IMR-90 (cell line): ENCODE measurements at regions not wholly inside any gene's neighbourhood (a gene's known extent, or its start where the extent isn't known, plus 50 kb on each side); places are given as distances from the start of the nearest gene placed in this dataset.

Experiments
- ATAC-seq: fragments of 200-7000 bp; cut with Tn5 transposase; 2 replicates; pipeline ENCODE4 v1.9.1; 2020; ENCODE audit warnings: low read depth, mild to moderate bottlenecking, moderate library complexity
- BruUV-seq: library from RNA; stranded (reverse); fragments of 400-500 nt; replicated peaks from 2 replicates; lab custom pipeline; 2021; lab: Mats Ljungman, UMichigan
- CTCF ChIA-PET: fragments of 300-600 bp; formaldehyde crosslinking; extraction: SDS; loops from one replicate; lab custom pipeline; 2021; ENCODE audit warnings: antibody characterized with exemption; lab: Yijun Ruan, JAX
- POLR2A ChIA-PET: fragments of 300-600 bp; sonication (Branson Sonifier 250); formaldehyde crosslinking; loops from one replicate; lab custom pipeline; 2022; ENCODE audit warnings: antibody characterized with exemption; ENCODE audit not compliant: unreplicated experiment; lab: Charles Lee
- DNase-seq: peaks from one replicate; pipeline ENCODE4 v3.0.0; 2013
- H2AFZ ChIP-seq: replicated peaks from 2 replicates; pipeline ENCODE3; 2013; ENCODE audit warnings: low read length, mild to moderate bottlenecking; ENCODE audit not compliant: poor library complexity
- H2AK5ac ChIP-seq: 2 replicates; pipeline ENCODE4 v1.6.1; 2013; ENCODE audit warnings: low read depth, low read length, inconsistent platforms
- H2AK9ac ChIP-seq: replicated peaks from 2 replicates; pipeline ENCODE3; 2013; ENCODE audit warnings: mild to moderate bottlenecking, low read depth, low read length, moderate library complexity; ENCODE audit not compliant: poor library complexity
- H2BK120ac ChIP-seq: 2 replicates; pipeline ENCODE4 v1.6.1; 2013; ENCODE audit warnings: low read depth, low read length, inconsistent platforms
- H2BK15ac ChIP-seq: 3 replicates; pipeline ENCODE4 v1.6.1; 2013; ENCODE audit warnings: low read depth, low read length, inconsistent platforms
- H2BK20ac ChIP-seq: 2 replicates; pipeline ENCODE4 v1.6.1; 2013; ENCODE audit warnings: low read depth, mild to moderate bottlenecking, inconsistent platforms, low read length, moderate library complexity
- H2BK5ac ChIP-seq: 2 replicates; pipeline ENCODE4 v1.6.1; 2013; ENCODE audit warnings: mild to moderate bottlenecking, low read depth, low read length, inconsistent platforms; ENCODE audit not compliant: poor library complexity, severe bottlenecking
- H3K14ac ChIP-seq: replicated peaks from 2 replicates; pipeline ENCODE4 v1.6.1; 2013; ENCODE audit warnings: low read depth, low read length, inconsistent platforms
- H3K18ac ChIP-seq: 2 replicates; pipeline ENCODE4 v1.6.1; 2013; ENCODE audit warnings: low read depth, low read length, control low read depth
- H3K23ac ChIP-seq: 2 replicates; pipeline ENCODE4 v1.6.1; 2013; ENCODE audit warnings: low read depth, low read length, inconsistent platforms
- H3K27ac ChIP-seq: 2 replicates; pipeline ENCODE4 v1.5.1; 2013; ENCODE audit warnings: mild to moderate bottlenecking, control low read depth, low read length; ENCODE audit not compliant: insufficient read depth
- H3K27me3 ChIP-seq: 2 replicates; pipeline ENCODE4 v1.6.1; 2013; ENCODE audit warnings: low read length; ENCODE audit not compliant: control insufficient read depth, insufficient read depth
- H3K36me3 ChIP-seq: 2 replicates; pipeline ENCODE4 v1.6.1; 2013; ENCODE audit warnings: low read length, mixed read lengths; ENCODE audit not compliant: control insufficient read depth, insufficient read depth
- H3K4ac ChIP-seq: 2 replicates; pipeline ENCODE4 v1.6.1; 2013; ENCODE audit warnings: low read depth, low read length, inconsistent platforms
- H3K4me1 ChIP-seq: 2 replicates; pipeline ENCODE4 v1.6.1; 2013; ENCODE audit warnings: low read length, mixed read lengths; ENCODE audit not compliant: control insufficient read depth, insufficient read depth
- H3K4me2 ChIP-seq: 2 replicates; pipeline ENCODE4 v1.6.1; 2013; ENCODE audit warnings: low read depth, mild to moderate bottlenecking, control low read depth, low read length, moderate library complexity
- H3K4me3 ChIP-seq: 2 replicates; pipeline ENCODE4 v1.5.1; 2013; ENCODE audit warnings: low read depth, mild to moderate bottlenecking, control low read depth, low read length, moderate library complexity; ENCODE audit not compliant: insufficient read depth
- H3K56ac ChIP-seq: 2 replicates; pipeline ENCODE4 v1.6.1; 2013; ENCODE audit warnings: low read length, inconsistent platforms; ENCODE audit not compliant: insufficient read depth; ENCODE audit errors: extremely low read depth
- H3K79me1 ChIP-seq, 2 experiments: 2 replicates each; pipeline ENCODE4 v1.6.1; 2013; ENCODE audit warnings: low read length in 2 of 2, inconsistent platforms in 1 of 2, low read depth in 1 of 2
- H3K9ac ChIP-seq: 2 replicates; pipeline ENCODE4 v1.6.1; 2013; ENCODE audit warnings: low read depth, low read length, control low read depth
- H3K9me1 ChIP-seq: 2 replicates; pipeline ENCODE4 v1.6.1; 2013; ENCODE audit warnings: low read length, inconsistent platforms; ENCODE audit not compliant: insufficient read depth
- H3K9me3 ChIP-seq: 2 replicates; pipeline ENCODE4 v1.6.1; 2013; ENCODE audit warnings: low read length; ENCODE audit not compliant: control insufficient read depth, insufficient read depth
- H4K20me1 ChIP-seq: 2 replicates; pipeline ENCODE4 v1.6.1; 2013; ENCODE audit warnings: low read length, inconsistent platforms; ENCODE audit not compliant: insufficient read depth
- H4K5ac ChIP-seq: 2 replicates; pipeline ENCODE4 v1.6.1; 2013; ENCODE audit warnings: mild to moderate bottlenecking, low read depth, low read length, control low read depth
- H4K8ac ChIP-seq, 2 experiments: 2 replicates each; pipeline ENCODE4 v1.6.1; 2013; ENCODE audit warnings: low read depth in 2 of 2, low read length in 2 of 2, control low read depth in 1 of 2, inconsistent platforms in 1 of 2
- H4K91ac ChIP-seq: 2 replicates; pipeline ENCODE4 v1.6.1; 2013; ENCODE audit warnings: low read depth, low read length, inconsistent platforms; ENCODE audit not compliant: insufficient read depth
- BHLHE40 ChIP-seq: fragments of 150-350 bp; IDR thresholded peaks from 2 replicates; pipeline ENCODE4 v1.6.1; 2016; ENCODE audit warnings: mild to moderate bottlenecking, low read depth, low read length
- CEBPB ChIP-seq: IDR thresholded peaks from 2 replicates; pipeline ENCODE4 v1.6.1; 2012; ENCODE audit warnings: low read depth, low read length, improper control_type of control experiment
- CTCF ChIP-seq: conservative IDR thresholded peaks from 2 replicates; pipeline ENCODE4 v1.5.1; 2012; ENCODE audit warnings: mild to moderate bottlenecking, low read depth, low read length, improper control_type of control experiment
- ELK1 ChIP-seq: fragments of 150-350 bp; IDR thresholded peaks from 2 replicates; pipeline ENCODE4 v1.6.1; 2016; ENCODE audit warnings: low read depth, mild to moderate bottlenecking, low read length, moderate library complexity, borderline replicate concordance
- FOS ChIP-seq: fragments of 150-350 bp; IDR thresholded peaks from 2 replicates; pipeline ENCODE4 v1.6.1; 2016; ENCODE audit warnings: low read depth, low read length
- MAFK ChIP-seq: IDR thresholded peaks from 2 replicates; pipeline ENCODE4 v1.6.1; 2012; ENCODE audit warnings: low read depth, low read length, improper control_type of control experiment
- MAZ ChIP-seq: IDR thresholded peaks from 2 replicates; pipeline ENCODE4 v1.6.1; 2012; ENCODE audit warnings: low read depth, mild to moderate bottlenecking, low read length, improper control_type of control experiment, moderate library complexity, borderline replicate concordance
- MXI1 ChIP-seq: IDR thresholded peaks from 2 replicates; pipeline ENCODE4 v1.6.1; 2012; ENCODE audit warnings: low read depth, mild to moderate bottlenecking, low read length, moderate library complexity, borderline replicate concordance
- NFE2L2 ChIP-seq: fragments of 150-350 bp; IDR thresholded peaks from 2 replicates; pipeline ENCODE4 v1.6.1; 2016; ENCODE audit warnings: low read depth, mild to moderate bottlenecking, low read length
- POLR2A ChIP-seq: IDR thresholded peaks from 2 replicates; pipeline ENCODE4 v1.6.1; 2012; ENCODE audit warnings: mild to moderate bottlenecking, low read depth, low read length
- RAD21 ChIP-seq: IDR thresholded peaks from 2 replicates; pipeline ENCODE4 v1.6.1; 2012; ENCODE audit warnings: low read length, improper control_type of control experiment
- RCOR1 ChIP-seq: IDR thresholded peaks from 2 replicates; pipeline ENCODE4 v1.6.1; 2012; ENCODE audit warnings: mild to moderate bottlenecking, low read length, improper control_type of control experiment; ENCODE audit not compliant: insufficient replicate concordance
- RFX5 ChIP-seq: IDR thresholded peaks from 2 replicates; pipeline ENCODE4 v1.8.0; 2012; ENCODE audit warnings: low read depth, mild to moderate bottlenecking, low read length, moderate library complexity
- USF2 ChIP-seq: fragments of 150-350 bp; IDR thresholded peaks from 2 replicates; pipeline ENCODE4 v1.6.1; 2017; ENCODE audit warnings: mild to moderate bottlenecking, antibody characterized with exemption, low read length, low read depth
- dilution Hi-C: fragments of 300-500 bp; cut with HindIII; formaldehyde crosslinking; loops from one replicate; pipeline ENCODE4 v1.14.3; 2018; ENCODE audit warnings: low sequenced_read_pairs; ENCODE audit not compliant: unreplicated experiment
- in situ Hi-C: fragments of 300-500 bp; cut with MboI; formaldehyde crosslinking; loops from 3 replicates; pipeline ENCODE4 v1.14.3; 2019; ENCODE audit warnings: low sequenced_read_pairs, inconsistent platforms, mixed read lengths
- intact Hi-C: fragments of 100-400 bp; cut with micrococcal nuclease; formaldehyde crosslinking; loops from 2 replicates; pipeline ENCODE4 v1.10.0; 2022

- dilution Hi-C loops (no loop called here), in situ Hi-C loops (no loop called here), intact Hi-C loops (no loop called here)
- Histone ChIP-seq H4K8ac (no peak overlapping the region), H3K18ac (no peak overlapping the region), H3K4me3 (no peak overlapping the region), H3K79me1 (no peaks in the 10 kb centered on the region), H3K4ac (no peak overlapping the region), H2BK120ac (no peak overlapping the region), H2BK15ac (no peak overlapping the region), H3K9me1 (no peaks in the 10 kb centered on the region), H2BK20ac (no peak overlapping the region), H3K4me2 (no peak overlapping the region), H2BK5ac (no peak overlapping the region), H3K56ac (no peak overlapping the region), H3K27ac (no peak overlapping the region), H3K36me3 (no peaks in the 10 kb centered on the region), H3K14ac (no peak overlapping the region), H3K23ac (no peak overlapping the region), H2AFZ (no peak overlapping the region), H3K27me3 (no peaks in the 10 kb centered on the region), H3K9me3 (no peaks in the 10 kb centered on the region), H3K9ac (no peak overlapping the region), H3K4me1 (no peaks in the 10 kb centered on the region), H4K5ac (no peak overlapping the region), H4K20me1 (no peaks in the 10 kb centered on the region), H2AK5ac (no peak overlapping the region), H2AK9ac (no peak overlapping the region), H4K91ac (no peak overlapping the region)
- no TSS peak for BruUV-seq
- no peak for TF ChIP-seq BHLHE40
- no peak for TF ChIP-seq CTCF
- TF ChIP-seq RAD21, result no peak
- TF ChIP-seq FOS, result no peak
- no peak for TF ChIP-seq MXI1
- no peak for TF ChIP-seq RCOR1
- TF ChIP-seq MAZ, result no peak
- no peak for TF ChIP-seq NFE2L2
- TF ChIP-seq MAFK, result no peak
- no peak for TF ChIP-seq POLR2A
- TF ChIP-seq CEBPB, result no peak
- no peak for TF ChIP-seq USF2
- no peak for TF ChIP-seq ELK1
- TF ChIP-seq RFX5, result no peak
- POLR2A ChIA-PET, result no interaction called here
- CTCF ChIA-PET, result interaction anchor here (0.6 kb wide), 1 partner anchor 90 kb away, joined by 3 read pairs; no protein-coding TSS in a partner anchor
- no peak for ATAC-seq
- no peak for DNase-seq
Observed at GRCh38 chr7:84354030-84354429, 159.4 kb upstream of the SEMA3A start.
